CD4-positive, alpha-beta T cell (primary cell): ENCODE measurements at regions not wholly inside any gene's neighbourhood (a gene's known extent, or its start where the extent isn't known, plus 50 kb on each side); places are given as distances from the start of the nearest gene placed in this dataset.

Experiments
- ATAC-seq: fragments of 200-7000 bp; cut with Tn5 transposase; one replicate; pipeline ENCODE4 v1.10.0; 2022; ENCODE audit warnings: mild to moderate bottlenecking; ENCODE audit not compliant: poor library complexity
- CTCF ChIA-PET: fragments of 350-600 bp; sonication (Branson Sonifier 250); formaldehyde crosslinking; loops from one replicate; lab custom pipeline; 2021; ENCODE audit warnings: antibody characterized with exemption, inconsistent platforms; lab: Charles Lee
- POLR2A ChIA-PET: fragments of 350-600 bp; sonication (Branson Sonifier 250); formaldehyde crosslinking; loops from one replicate; lab custom pipeline; 2021; ENCODE audit warnings: antibody characterized with exemption, inconsistent platforms; lab: Charles Lee
- DNase-seq, 14 experiments: peaks; one replicate each; pipeline ENCODE4 v3.0.0-alpha.2; 2013 to 2020; ENCODE audit warnings: mixed read lengths in 2 of 14
- H3K27ac ChIP-seq, 2 donors: one replicate each; pipeline versions ENCODE4 v1.5.1 to v1.7.0; 2013; ENCODE audit warnings: low read length in 2 of 2, low read depth in 1 of 2, mild to moderate bottlenecking in 1 of 2
- H3K27me3 ChIP-seq, 2 experiments: 1 replicate in 1 of 2; 2 replicates in 1 of 2; pipeline versions ENCODE4 v1.6.1 to v1.7.0; 2013; ENCODE audit warnings: low read length in 2 of 2, control low read depth in 1 of 2, mild to moderate bottlenecking in 1 of 2, moderate library complexity in 1 of 2; ENCODE audit not compliant: insufficient read depth in 2 of 2, control insufficient read depth in 1 of 2
- H3K36me3 ChIP-seq: one replicate; pipeline ENCODE4 v1.6.1; 2013; ENCODE audit warnings: low read length, control low read depth; ENCODE audit not compliant: insufficient read depth
- H3K4me1 ChIP-seq: one replicate; pipeline ENCODE4 v1.6.1; 2013; ENCODE audit warnings: low read length, control low read depth; ENCODE audit not compliant: insufficient read depth
- H3K4me3 ChIP-seq: one replicate; pipeline ENCODE4 v1.5.1; 2013; ENCODE audit warnings: mild to moderate bottlenecking, low read length, moderate library complexity
- H3K9me3 ChIP-seq, 2 experiments: 1 replicate in 1 of 2; 2 replicates in 1 of 2; pipeline versions ENCODE4 v1.6.1 to v1.7.0; 2013; ENCODE audit warnings: low read length in 2 of 2, mild to moderate bottlenecking in 2 of 2, control low read depth in 1 of 2, moderate library complexity in 1 of 2; ENCODE audit not compliant: control insufficient read depth in 1 of 2, insufficient read depth in 1 of 2
- H3K27ac Mint-ChIP-seq: one replicate; pipeline ENCODE4 v1.8.0; 2020; ENCODE audit warnings: mixed read lengths
- H3K27me3 Mint-ChIP-seq: one replicate; pipeline ENCODE4 v1.8.0; 2021; ENCODE audit warnings: mixed read lengths
- H3K36me3 Mint-ChIP-seq: one replicate; pipeline ENCODE4 v1.8.0; 2021; ENCODE audit warnings: low read depth, mixed read lengths
- H3K4me1 Mint-ChIP-seq: one replicate; pipeline ENCODE4 v1.8.0; 2021; ENCODE audit warnings: low read depth, mixed read lengths
- H3K4me3 Mint-ChIP-seq: one replicate; pipeline ENCODE4 v1.8.0; 2020; ENCODE audit warnings: mild to moderate bottlenecking, mixed read lengths
- H3K9me3 Mint-ChIP-seq: one replicate; pipeline ENCODE4 v1.8.0; 2020; ENCODE audit warnings: mixed read lengths
- CTCF ChIP-seq: fragments of 200-600 bp; IDR thresholded peaks from one replicate; pipeline ENCODE4 v1.8.0; 2022; ENCODE audit warnings: antibody characterized with exemption, mild to moderate bottlenecking
- intact Hi-C, 2 experiments: fragments of 100-400 bp; cut with DNase I in 1 of 2; cut with micrococcal nuclease in 1 of 2; formaldehyde crosslinking; loops; one replicate each; pipeline versions ENCODE4 v1.15.1 to v1.9.0; 2023 to 2025; cut with DNase I, micrococcal nuclease

- Mint-ChIP-seq H3K9me3 (no peaks in the 10 kb centered on the region), H3K27ac (no peak overlapping the region), H3K27me3 (no peaks in the 10 kb centered on the region), H3K4me3 (no peak overlapping the region), H3K4me1 (no peaks in the 10 kb centered on the region), H3K36me3 (no peaks in the 10 kb centered on the region)
- no peaks in the 10 kb centered on the region for H3K36me3 ChIP-seq
- CTCF ChIA-PET: no interaction called here
- H3K4me3 ChIP-seq: no peak overlapping the region
- H3K27ac ChIP-seq: no peak overlapping the region
- POLR2A ChIA-PET: no interaction called here
- no peak for TF ChIP-seq CTCF
- ATAC-seq: no peak
- intact Hi-C loops: no loop called here
- no peaks in the 10 kb centered on the region for H3K9me3 ChIP-seq
- no peaks in the 10 kb centered on the region for H3K4me1 ChIP-seq
- no peak for DNase-seq
- no peaks in the 10 kb centered on the region for H3K27me3 ChIP-seq
Measured at GRCh38 chrX:95911062-95911461, 773.6 kb upstream of the DIAPH2 start.

- Histone ChIP-seq H3K9me3 (no peaks in the 10 kb centered on the region), H3K36me3 (no peaks in the 10 kb centered on the region), H3K4me1 (no peaks in the 10 kb centered on the region), H3K27ac (no peak overlapping the region), H3K27me3 (no peaks in the 10 kb centered on the region), H3K4me3 (no peak overlapping the region)
- Mint-ChIP-seq H3K36me3 (no peaks in the 10 kb centered on the region), H3K4me1 (no peaks in the 10 kb centered on the region), H3K27me3 (no peaks in the 10 kb centered on the region), H3K4me3 (no peak overlapping the region), H3K27ac (no peak overlapping the region), H3K9me3 (no peaks in the 10 kb centered on the region)
- ATAC-seq (no peak), DNase-seq (no peak)
- TF ChIP-seq CTCF: no peak
- POLR2A ChIA-PET: no interaction called here
- intact Hi-C loops: no loop called here
- CTCF ChIA-PET: no interaction called here
Measured at GRCh38 chrX:95919605-95920004, 765.0 kb upstream of the DIAPH2 start.

DNA sequence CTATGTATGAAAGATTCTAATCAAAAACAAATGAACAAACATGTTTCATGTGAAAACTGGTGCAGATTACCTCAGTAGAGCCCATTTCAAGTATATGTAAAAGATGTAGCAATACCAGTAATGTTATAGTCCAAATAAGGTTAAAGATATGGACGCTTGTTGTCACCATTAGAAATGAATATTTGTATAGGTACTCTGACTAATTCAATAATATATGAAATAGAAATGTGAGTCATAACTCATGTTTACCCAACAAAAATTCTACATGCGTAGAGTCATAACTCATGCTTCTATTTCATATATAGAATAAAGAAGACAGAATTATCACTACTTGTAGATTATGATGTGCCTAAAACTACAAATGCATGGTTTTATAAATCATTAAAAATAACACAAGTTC lies 739.1 kb upstream of the DIAPH2 start:
- ChIA-PET CTCF (no interaction called here), POLR2A (no interaction called here)
- H3K4me3 Mint-ChIP-seq: no peak overlapping the region
- H3K27me3 ChIP-seq: no peaks in the 10 kb centered on the region
- H3K36me3 ChIP-seq: no peaks in the 10 kb centered on the region
- no peaks in the 10 kb centered on the region for H3K4me1 ChIP-seq
- no peak overlapping the region for H3K27ac ChIP-seq
- H3K27ac Mint-ChIP-seq: no peak overlapping the region
- ATAC-seq (no peak), DNase-seq (no peak)
- no peaks in the 10 kb centered on the region for H3K9me3 Mint-ChIP-seq
- H3K36me3 Mint-ChIP-seq: no peaks in the 10 kb centered on the region
- H3K4me3 ChIP-seq: no peak overlapping the region
- intact Hi-C loops: no loop called here
- no peaks in the 10 kb centered on the region for H3K9me3 ChIP-seq
- H3K4me1 Mint-ChIP-seq: no peaks in the 10 kb centered on the region
- H3K27me3 Mint-ChIP-seq: no peaks in the 10 kb centered on the region
- TF ChIP-seq CTCF: no peak
